Activated CD8-positive, alpha-beta memory T cell treated with anti-CD3 and anti-CD28 coated beads, Interleukin-2, amount 10 ng/mL, durations not matched to agents 7 days and 5 days (primary cell): ENCODE measurements at regions not wholly inside any gene's neighbourhood (a gene's known extent, or its start where the extent isn't known, plus 50 kb on each side); places are given as distances from the start of the nearest gene placed in this dataset.
"Not testable (repeated sequence)": the region's sequence is repeated elsewhere in the genome, so short reads cannot be mapped to it uniquely, and the experiment has no call there.

ENCODE experiments used
- ATAC-seq: fragments of 150-1000 bp; cut with Tn5 transposase; one replicate; pipeline ENCODE4 v1.10.0; 2021; ENCODE audit warnings: moderate library complexity
- CTCF ChIA-PET: fragments of 350-600 bp; sonication (Branson Sonifier 250); formaldehyde crosslinking; loops from one replicate; lab custom pipeline; 2021; ENCODE audit warnings: antibody characterized with exemption; lab: Charles Lee
- DNase-seq: peaks from one replicate; pipeline ENCODE4 v3.0.0-alpha.2; 2020
- H3K27ac Mint-ChIP-seq: one replicate; pipeline ENCODE4 v1.8.0; 2021; ENCODE audit warnings: mild to moderate bottlenecking, mixed read lengths
- H3K27me3 Mint-ChIP-seq: one replicate; pipeline ENCODE4 v1.8.0; 2021; ENCODE audit warnings: mixed read lengths
- H3K36me3 Mint-ChIP-seq: one replicate; pipeline ENCODE4 v1.8.0; 2021; ENCODE audit warnings: mild to moderate bottlenecking, mixed read lengths
- H3K4me1 Mint-ChIP-seq: one replicate; pipeline ENCODE4 v1.8.0; 2021; ENCODE audit warnings: mixed read lengths
- H3K4me3 Mint-ChIP-seq: one replicate; pipeline ENCODE4 v1.8.0; 2021; ENCODE audit warnings: mild to moderate bottlenecking, moderate library complexity, mixed read lengths
- H3K9me3 Mint-ChIP-seq: one replicate; pipeline ENCODE4 v1.8.0; 2022; ENCODE audit warnings: low read depth, mixed read lengths

- no peak overlapping the region for H3K27ac Mint-ChIP-seq
- peaks cover 2% of the 10 kb centered on the region for H3K9me3 Mint-ChIP-seq
- H3K27me3 Mint-ChIP-seq, result no peaks in the 10 kb centered on the region
- H3K4me3 Mint-ChIP-seq, result no peak overlapping the region
- CTCF ChIA-PET, result no interaction called here
- H3K36me3 Mint-ChIP-seq, result no peaks in the 10 kb centered on the region
- H3K4me1 Mint-ChIP-seq, result no peaks in the 10 kb centered on the region
- DNase-seq (no peak), ATAC-seq (no peak)
Observed at GRCh38 chr20:22848364-22848763, 186.7 kb upstream of the SSTR4 start.

GRCh38 chr20:22851679-22852346, 183.3 kb upstream of the SSTR4 start:
- H3K4me3 Mint-ChIP-seq, H3K27ac Mint-ChIP-seq, DNase-seq, CTCF ChIA-PET, H3K9me3 Mint-ChIP-seq, H3K4me1 Mint-ChIP-seq, H3K27me3 Mint-ChIP-seq, H3K36me3 Mint-ChIP-seq, ATAC-seq: not testable (repeated sequence)

- Mint-ChIP-seq H3K36me3 (no peaks in the 10 kb centered on the region), H3K9me3 (peaks cover 2% of the 10 kb centered on the region), H3K27ac (no peak overlapping the region), H3K27me3 (no peaks in the 10 kb centered on the region), H3K4me3 (no peak overlapping the region), H3K4me1 (no peaks in the 10 kb centered on the region)
- ATAC-seq (no peak), DNase-seq (no peak)
- CTCF ChIA-PET, result no interaction called here
Observed at GRCh38 chr20:22861231-22861980, 173.7 kb upstream of the SSTR4 start.

GRCh38 chr20:22861990-22862389, 173.1 kb upstream of the SSTR4 start:
- ATAC-seq (no peak), DNase-seq (no peak)
- CTCF ChIA-PET, result no interaction called here
- H3K4me3 Mint-ChIP-seq, result no peak overlapping the region
- H3K4me1 Mint-ChIP-seq, result no peaks in the 10 kb centered on the region
- no peak overlapping the region for H3K27ac Mint-ChIP-seq
- no peaks in the 10 kb centered on the region for H3K27me3 Mint-ChIP-seq
- H3K36me3 Mint-ChIP-seq, result no peaks in the 10 kb centered on the region
- H3K9me3 Mint-ChIP-seq, result no peaks in the 10 kb centered on the region

GRCh38 chr20:22862671-22863230, 172.4 kb upstream of the SSTR4 start:
- Mint-ChIP-seq H3K9me3 (no peaks in the 10 kb centered on the region), H3K36me3 (no peaks in the 10 kb centered on the region), H3K27ac (no peak overlapping the region), H3K27me3 (no peaks in the 10 kb centered on the region), H3K4me3 (no peak overlapping the region), H3K4me1 (no peaks in the 10 kb centered on the region)
- ATAC-seq (no peak), DNase-seq (no peak)
- CTCF ChIA-PET, result no interaction called here

- CTCF ChIA-PET, result no interaction called here
- H3K27me3 Mint-ChIP-seq, result no peaks in the 10 kb centered on the region
- ATAC-seq, result no peak
Observed at GRCh38 chr20:22863826-22864225, 171.3 kb upstream of the SSTR4 start.

GRCh38 chr20:22866812-22867341, 168.2 kb upstream of the SSTR4 start:
- H3K4me1 Mint-ChIP-seq, result no peaks in the 10 kb centered on the region
- H3K4me3 Mint-ChIP-seq, result no peak overlapping the region
- no peak for ATAC-seq

More at GRCh38 chr20:22863826-22864225, 171.3 kb upstream of the SSTR4 start:
- DNase-seq, result no peak
- no peak overlapping the region for H3K27ac Mint-ChIP-seq
- H3K4me1 Mint-ChIP-seq, result no peaks in the 10 kb centered on the region
- H3K9me3 Mint-ChIP-seq, result no peaks in the 10 kb centered on the region
- no peaks in the 10 kb centered on the region for H3K36me3 Mint-ChIP-seq
- H3K4me3 Mint-ChIP-seq, result no peak overlapping the region

GRCh38 chr20:22878166-22878565, 156.9 kb upstream of the SSTR4 start:
- H3K9me3 Mint-ChIP-seq, result peaks cover 2% of the 10 kb centered on the region
- no peaks in the 10 kb centered on the region for H3K4me1 Mint-ChIP-seq
- H3K4me3 Mint-ChIP-seq, result no peak overlapping the region
- H3K36me3 Mint-ChIP-seq, result no peaks in the 10 kb centered on the region
- DNase-seq (no peak), ATAC-seq (no peak)
- no peak overlapping the region for H3K27ac Mint-ChIP-seq
- CTCF ChIA-PET, result no interaction called here
- H3K27me3 Mint-ChIP-seq, result no peaks in the 10 kb centered on the region

More at GRCh38 chr20:22866812-22867341, 168.2 kb upstream of the SSTR4 start:
- Mint-ChIP-seq H3K36me3 (no peaks in the 10 kb centered on the region), H3K9me3 (no peaks in the 10 kb centered on the region), H3K27ac (no peak overlapping the region), H3K27me3 (no peaks in the 10 kb centered on the region)
- CTCF ChIA-PET, result no interaction called here
- no peak for DNase-seq

GRCh38 chr20:22880277-22880676, 154.8 kb upstream of the SSTR4 start:
- no peak for ATAC-seq
- CTCF ChIA-PET, result no interaction called here
- no peak for DNase-seq
- Mint-ChIP-seq H3K27me3 (no peaks in the 10 kb centered on the region), H3K9me3 (no peaks in the 10 kb centered on the region), H3K27ac (no peak overlapping the region), H3K4me1 (no peaks in the 10 kb centered on the region), H3K4me3 (no peak overlapping the region), H3K36me3 (no peaks in the 10 kb centered on the region)

- Mint-ChIP-seq H3K27me3 (no peaks in the 10 kb centered on the region), H3K4me1 (no peaks in the 10 kb centered on the region), H3K4me3 (no peak overlapping the region), H3K9me3 (peaks cover 2% of the 10 kb centered on the region), H3K36me3 (no peaks in the 10 kb centered on the region), H3K27ac (no peak overlapping the region)
- DNase-seq (no peak), ATAC-seq (no peak)
- CTCF ChIA-PET, result no interaction called here
Observed at GRCh38 chr20:22887796-22888195, 147.3 kb upstream of the SSTR4 start.

- CTCF ChIA-PET, result no interaction called here
- Mint-ChIP-seq H3K27me3 (no peaks in the 10 kb centered on the region), H3K9me3 (peaks cover 2% of the 10 kb centered on the region), H3K27ac (no peak overlapping the region), H3K36me3 (no peaks in the 10 kb centered on the region), H3K4me3 (no peak overlapping the region), H3K4me1 (no peaks in the 10 kb centered on the region)
- DNase-seq (no peak), ATAC-seq (no peak)
Observed at GRCh38 chr20:22890594-22891300, 144.4 kb upstream of the SSTR4 start.

GRCh38 chr20:22901164-22901563, 133.9 kb upstream of the SSTR4 start:
- no peak overlapping the region for H3K4me3 Mint-ChIP-seq
- no peaks in the 10 kb centered on the region for H3K36me3 Mint-ChIP-seq
- H3K27me3 Mint-ChIP-seq, result no peaks in the 10 kb centered on the region
- H3K27ac Mint-ChIP-seq, result no peak overlapping the region
- DNase-seq (no peak), ATAC-seq (no peak)
- CTCF ChIA-PET, result no interaction called here
- H3K4me1 Mint-ChIP-seq, result no peaks in the 10 kb centered on the region
- H3K9me3 Mint-ChIP-seq, result peaks cover 11% of the 10 kb centered on the region

- Mint-ChIP-seq H3K27ac (no peak overlapping the region), H3K4me1 (no peaks in the 10 kb centered on the region), H3K36me3 (no peaks in the 10 kb centered on the region), H3K4me3 (no peak overlapping the region), H3K27me3 (no peaks in the 10 kb centered on the region), H3K9me3 (peaks cover 11% of the 10 kb centered on the region)
- CTCF ChIA-PET, result no interaction called here
- DNase-seq (no peak), ATAC-seq (no peak)
Observed at GRCh38 chr20:22901921-22902320, 133.2 kb upstream of the SSTR4 start.
